ENCODE measurements at regions not wholly inside any gene's neighbourhood (a gene's known extent, or its start where the extent isn't known, plus 50 kb on each side); places are given as distances from the start of the nearest gene placed in this dataset.
A peak's percentile ranks its signal among the peaks of the same experiment; 100 is the strongest.

DNA sequence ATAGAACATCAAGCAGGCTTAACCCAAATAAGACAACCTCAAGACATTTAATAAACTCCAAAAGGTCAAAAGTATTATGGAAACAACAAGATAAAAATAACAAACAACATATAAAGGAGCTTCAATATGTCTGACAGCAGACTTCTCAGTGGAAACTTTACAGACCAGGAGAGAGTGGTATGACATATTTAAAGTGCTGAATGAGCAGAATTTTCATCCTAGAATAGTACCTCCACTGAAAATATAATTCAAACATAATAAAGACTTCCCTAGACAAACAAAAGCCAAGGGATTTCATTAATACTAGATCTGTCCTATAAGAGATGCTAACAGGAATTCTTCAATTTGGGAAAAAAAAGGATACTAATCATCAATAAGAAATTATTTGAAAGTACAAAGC is 1005.0 kb downstream of the TMTC2 start:
- H3K9me3 ChIP-seq (ENCODE audit: insufficient read depth in 2 of 2, low read depth in 1 of 2, low read length in 1 of 2), result peaks cover 0 to 6% of the 10 kb centered on the region in 2 experiments; a peak in 1 of 4 replicates
- H2BK12ac ChIP-seq (ENCODE audit: low read depth, low read length), result no peak overlapping the region
- H4K91ac ChIP-seq (replicated peaks; ENCODE audit: insufficient read length, low read length), result no peak overlapping the region
- H3K4ac ChIP-seq (replicated peaks; ENCODE audit: insufficient read length, low read depth, low read length), result no peak overlapping the region
- TF ChIP-seq MAFK (IDR thresholded peaks at IDR 0.05; ENCODE audit: low read depth, low read length), result 0 out of 2 replicates have a peak, but pooled peaks have one; percentile 29
- TF ChIP-seq ZNF274 (IDR thresholded peaks at IDR 0.05; ENCODE audit: borderline replicate concordance, extremely low read depth, low read length), result no peak
- no peak overlapping the region for H3K27ac ChIP-seq (ENCODE audit: low read depth, low read length)
- H3K27me3 ChIP-seq (replicated peaks in 1 of 4; ENCODE audit: control insufficient read depth in 3 of 4, extremely low read depth in 1 of 4, insufficient read depth in 3 of 4, low read length in 3 of 4), result no peaks in the 10 kb centered on the region
- no peak overlapping the region for H3K4me2 ChIP-seq (ENCODE audit: insufficient read depth in 1 of 2, low read depth in 2 of 2, low read length in 2 of 2)
- no peak overlapping the region for H2BK20ac ChIP-seq (ENCODE audit: low read length)
- H3K4me3 ChIP-seq (ENCODE audit: extremely low read depth in 1 of 4, insufficient read depth in 2 of 4, low read depth in 3 of 4, low read length in 4 of 4), result no peak overlapping the region
- H3K36me3 ChIP-seq (ENCODE audit: control insufficient read depth in 2 of 4, insufficient read depth in 4 of 4, low read length in 3 of 4), result no peaks in the 10 kb centered on the region
- H3K9ac ChIP-seq (replicated peaks in 1 of 4; ENCODE audit: extremely low read depth in 1 of 4, low read depth in 3 of 4, low read length in 3 of 4), result no peak overlapping the region
- no peaks in the 10 kb centered on the region for H3K23me2 ChIP-seq (ENCODE audit: low read depth, low read length)
- no peak overlapping the region for H3K14ac ChIP-seq (ENCODE audit: insufficient read length)
- no peak overlapping the region for H2AK5ac ChIP-seq (ENCODE audit: low read depth, low read length)
- ChIA-PET POLR2A (ENCODE audit: partially characterized antibody) (no interaction called here), CTCF (ENCODE audit: partially characterized antibody) (interaction anchor here (0.7 kb wide), 1 partner anchor 44 kb away, joined by 3 read pairs; no protein-coding TSS in a partner anchor)
- DNase-seq (ENCODE audit: low read depth in 1 of 2, low spot score in 2 of 2), result no peak
- H4K8ac ChIP-seq (ENCODE audit: extremely low read depth, insufficient read depth, low read length), result no peak overlapping the region
- no peaks in the 10 kb centered on the region for H3K4me1 ChIP-seq (replicated peaks in 1 of 4; ENCODE audit: control insufficient read depth in 3 of 4, insufficient read depth in 4 of 4, low read length in 3 of 4)
- no peak overlapping the region for H3K18ac ChIP-seq (ENCODE audit: extremely low read depth, low read length)
- H3K56ac ChIP-seq (replicated peaks; ENCODE audit: insufficient read length, low read depth, low read length), result no peak overlapping the region
- no peak overlapping the region for H4K5ac ChIP-seq (ENCODE audit: insufficient read length, low read depth, low read length)
- H2BK5ac ChIP-seq (ENCODE audit: low read depth, low read length), result no peak overlapping the region
- H4K20me1 ChIP-seq (replicated peaks in 1 of 2; ENCODE audit: control insufficient read depth in 1 of 2, insufficient read depth in 2 of 2, low read length in 2 of 2), result no peaks in the 10 kb centered on the region
- no peak for FAIRE-seq
- no peak overlapping the region for H3K23ac ChIP-seq (ENCODE audit: insufficient read length)
- H3K79me2 ChIP-seq (ENCODE audit: control insufficient read depth in 1 of 2, insufficient read depth in 2 of 2, low read length in 2 of 2), result no peaks in the 10 kb centered on the region
- no peak overlapping the region for H2BK120ac ChIP-seq (replicated peaks; ENCODE audit: low read depth, low read length)
- H2BK15ac ChIP-seq (ENCODE audit: low read length), result no peak overlapping the region
- H3K79me1 ChIP-seq (ENCODE audit: low read depth, low read length), result no peaks in the 10 kb centered on the region
- no peak overlapping the region for H2AFZ ChIP-seq (ENCODE audit: low read length)

All from H1 (cell line).